ENCODE measurements at regions not wholly inside any gene's neighbourhood (a gene's known extent, or its start where the extent isn't known, plus 50 kb on each side); places are given as distances from the start of the nearest gene placed in this dataset.
"Not testable (repeated sequence)": the region's sequence is repeated elsewhere in the genome, so short reads cannot be mapped to it uniquely, and the experiment has no call there.

- TF ChIP-seq ATF2 (CRISPR knock-in tag; IDR thresholded peaks at IDR 0.05; ENCODE audit: borderline replicate concordance, low read depth); ESRRA (CRISPR knock-in tag; IDR thresholded peaks at IDR 0.05; ENCODE audit: borderline replicate concordance); JUN (CRISPR knock-in tag; IDR thresholded peaks at IDR 0.05); E2F1 (CRISPR knock-in tag; IDR thresholded peaks at IDR 0.05); CREB1 (CRISPR knock-in tag; IDR thresholded peaks at IDR 0.05); NR2C2 (CRISPR knock-in tag; IDR thresholded peaks at IDR 0.05); NFATC4 (CRISPR knock-in tag; IDR thresholded peaks at IDR 0.05); GRHL2 (CRISPR knock-in tag; IDR thresholded peaks at IDR 0.05; ENCODE audit: insufficient replicate concordance, severe bottlenecking): not testable (repeated sequence)
- TF ChIP-seq, protein P1, sequence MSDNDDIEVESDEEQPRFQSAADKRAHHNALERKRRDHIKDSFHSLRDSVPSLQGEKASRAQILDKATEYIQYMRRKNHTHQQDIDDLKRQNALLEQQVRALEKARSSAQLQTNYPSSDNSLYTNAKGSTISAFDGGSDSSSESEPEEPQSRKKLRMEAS (CRISPR knock-in tag; IDR thresholded peaks at IDR 0.05): not testable (repeated sequence)
- TF ChIP-seq, protein P2, sequence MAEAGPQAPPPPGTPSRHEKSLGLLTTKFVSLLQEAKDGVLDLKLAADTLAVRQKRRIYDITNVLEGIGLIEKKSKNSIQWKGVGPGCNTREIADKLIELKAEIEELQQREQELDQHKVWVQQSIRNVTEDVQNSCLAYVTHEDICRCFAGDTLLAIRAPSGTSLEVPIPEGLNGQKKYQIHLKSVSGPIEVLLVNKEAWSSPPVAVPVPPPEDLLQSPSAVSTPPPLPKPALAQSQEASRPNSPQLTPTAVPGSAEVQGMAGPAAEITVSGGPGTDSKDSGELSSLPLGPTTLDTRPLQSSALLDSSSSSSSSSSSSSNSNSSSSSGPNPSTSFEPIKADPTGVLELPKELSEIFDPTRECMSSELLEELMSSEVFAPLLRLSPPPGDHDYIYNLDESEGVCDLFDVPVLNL (CRISPR knock-in tag; IDR thresholded peaks at IDR 0.05; ENCODE audit: borderline replicate concordance, low read depth): not testable (repeated sequence)
- TF ChIP-seq, protein P3, sequence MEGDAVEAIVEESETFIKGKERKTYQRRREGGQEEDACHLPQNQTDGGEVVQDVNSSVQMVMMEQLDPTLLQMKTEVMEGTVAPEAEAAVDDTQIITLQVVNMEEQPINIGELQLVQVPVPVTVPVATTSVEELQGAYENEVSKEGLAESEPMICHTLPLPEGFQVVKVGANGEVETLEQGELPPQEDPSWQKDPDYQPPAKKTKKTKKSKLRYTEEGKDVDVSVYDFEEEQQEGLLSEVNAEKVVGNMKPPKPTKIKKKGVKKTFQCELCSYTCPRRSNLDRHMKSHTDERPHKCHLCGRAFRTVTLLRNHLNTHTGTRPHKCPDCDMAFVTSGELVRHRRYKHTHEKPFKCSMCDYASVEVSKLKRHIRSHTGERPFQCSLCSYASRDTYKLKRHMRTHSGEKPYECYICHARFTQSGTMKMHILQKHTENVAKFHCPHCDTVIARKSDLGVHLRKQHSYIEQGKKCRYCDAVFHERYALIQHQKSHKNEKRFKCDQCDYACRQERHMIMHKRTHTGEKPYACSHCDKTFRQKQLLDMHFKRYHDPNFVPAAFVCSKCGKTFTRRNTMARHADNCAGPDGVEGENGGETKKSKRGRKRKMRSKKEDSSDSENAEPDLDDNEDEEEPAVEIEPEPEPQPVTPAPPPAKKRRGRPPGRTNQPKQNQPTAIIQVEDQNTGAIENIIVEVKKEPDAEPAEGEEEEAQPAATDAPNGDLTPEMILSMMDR (IDR thresholded peaks at IDR 0.05): not testable (repeated sequence)
Measured at GRCh38 chr3:162599742-162600141, 1103.1 kb downstream of the OTOL1 start.

Data from WTC11 (cell line).